HG02943 (cell line): ENCODE measurements at regions not wholly inside any gene's neighbourhood (a gene's known extent, or its start where the extent isn't known, plus 50 kb on each side); places are given as distances from the start of the nearest gene placed in this dataset.
"Not testable (repeated sequence)": the region's sequence is repeated elsewhere in the genome, so short reads cannot be mapped to it uniquely, and the experiment has no call there.

Source experiments
- ATAC-seq: cut with Tn5 transposase; IDR thresholded peaks from one replicate; pipeline ENCODE4 v1.9.1; 2021; ENCODE audit warnings: mild to moderate bottlenecking, low read depth, moderate library complexity; ENCODE audit not compliant: unreplicated experiment

DNA sequence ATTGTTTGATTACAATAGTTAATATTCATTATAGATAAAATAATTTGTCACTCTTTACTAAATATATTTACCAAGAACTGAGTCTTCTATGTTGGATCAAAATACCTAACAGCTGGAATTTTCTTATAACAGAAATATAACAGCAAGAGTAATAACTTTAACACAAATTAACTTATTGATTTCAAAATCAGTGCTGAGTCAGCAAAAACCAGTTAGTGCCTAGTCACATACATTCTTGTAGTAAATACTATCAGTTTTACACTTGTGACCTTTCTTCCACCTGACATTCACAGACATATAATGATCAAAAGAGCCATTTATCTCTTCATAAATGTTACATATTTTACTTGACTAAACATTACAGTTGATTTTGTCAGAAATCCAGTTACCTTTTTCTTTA lies 1141.4 kb upstream of the ADGRB3 start:
- ATAC-seq, result no peak

DNA sequence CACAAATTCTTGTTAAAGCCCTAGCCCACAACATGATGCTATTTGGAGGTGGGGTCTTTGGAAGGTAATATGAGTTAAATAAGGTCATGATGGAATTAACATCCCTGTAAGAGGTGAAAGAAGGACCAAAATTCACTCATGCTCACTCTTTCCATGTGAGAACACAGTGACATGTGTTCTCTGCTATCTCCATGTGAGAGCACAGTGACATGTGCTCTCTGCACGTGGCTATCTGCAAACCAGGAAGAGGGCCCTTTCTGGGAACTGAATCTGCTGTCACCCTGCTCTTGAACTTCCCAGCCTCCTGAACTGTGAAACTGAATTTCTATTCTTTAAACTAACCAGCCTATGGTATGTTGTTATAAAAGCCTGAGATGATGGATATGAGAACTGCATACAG lies 1159.4 kb upstream of the ADGRB3 start:
- no peak for ATAC-seq

DNA sequence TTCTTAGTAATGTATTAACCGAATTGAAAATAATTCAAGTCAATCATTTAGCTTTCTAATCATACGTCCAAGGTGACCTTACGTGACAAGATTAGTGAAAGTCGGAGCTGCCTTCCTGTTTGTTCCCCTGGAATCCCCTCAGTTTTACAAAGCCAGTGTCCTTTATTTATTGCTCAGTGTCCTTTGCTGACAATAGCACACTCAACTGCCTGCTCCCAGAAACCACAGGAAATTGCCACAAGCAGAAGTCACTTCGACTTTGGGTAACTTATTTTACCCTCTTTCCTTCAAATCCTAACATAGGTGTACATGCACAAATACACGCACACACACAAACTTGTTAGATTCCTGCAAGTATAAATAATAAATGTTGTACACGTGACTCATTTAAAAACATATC lies 1167.7 kb upstream of the ADGRB3 start:
- no peak for ATAC-seq

DNA sequence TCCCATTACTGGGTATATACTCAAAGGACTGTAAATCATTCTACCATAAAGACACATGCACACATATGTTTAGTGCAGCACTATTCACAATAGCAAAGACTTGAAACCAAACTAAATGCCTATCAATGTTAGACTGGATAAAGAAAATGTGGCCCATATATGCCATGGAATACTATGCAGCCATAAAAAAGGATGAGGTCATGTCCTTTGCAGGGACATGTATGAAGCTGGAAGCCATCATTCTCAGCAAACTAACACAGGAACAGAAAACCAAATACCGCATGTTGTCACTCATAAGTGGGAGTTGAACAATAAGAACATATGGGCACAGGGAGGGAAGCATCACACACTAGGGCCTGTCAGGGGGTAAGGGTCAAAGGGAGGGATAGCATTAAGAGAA lies 1172.4 kb upstream of the ADGRB3 start:
- not testable (repeated sequence) for ATAC-seq

DNA sequence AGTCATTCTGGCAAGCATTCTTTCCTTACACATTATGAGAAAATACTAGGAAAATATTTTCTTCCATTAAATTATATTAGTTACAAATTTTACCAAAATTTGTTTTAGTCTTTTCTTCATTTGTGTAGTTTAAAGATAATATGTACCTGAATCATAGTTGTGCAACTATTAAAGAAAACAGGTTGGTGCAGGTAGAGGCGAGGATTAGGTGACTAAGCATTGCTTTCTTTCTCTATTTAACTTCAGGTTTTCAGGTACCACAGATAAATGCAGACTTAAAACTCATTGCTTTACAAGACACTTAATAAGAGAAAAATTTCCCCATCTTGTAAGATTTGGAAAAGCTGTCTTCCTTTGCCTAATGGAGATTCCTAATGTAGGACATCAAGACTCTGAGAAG lies 1175.5 kb upstream of the ADGRB3 start:
- no peak for ATAC-seq

GRCh38 chr6:67458265-67458664 lies 1176.8 kb upstream of the ADGRB3 start:
- no peak for ATAC-seq

DNA sequence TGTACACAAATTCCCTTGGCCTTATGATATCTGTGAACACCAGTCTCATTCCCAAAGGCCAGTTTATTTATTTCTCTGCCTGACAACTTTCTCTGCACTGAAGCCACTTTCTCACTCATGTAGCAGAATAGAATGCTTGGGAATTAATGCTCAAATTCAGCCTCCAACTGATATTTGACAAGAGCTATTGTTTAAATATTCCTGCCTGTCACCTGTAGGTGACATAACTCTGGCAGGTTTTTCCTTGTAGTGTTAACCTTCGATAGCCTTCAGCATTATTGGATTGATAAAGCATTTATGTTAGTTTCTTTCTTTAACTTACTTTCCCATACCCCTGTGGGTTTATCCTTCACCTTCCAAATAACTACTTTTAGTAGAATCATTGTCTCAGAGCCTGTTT lies 1183.2 kb upstream of the ADGRB3 start:
- ATAC-seq, result no peak

DNA sequence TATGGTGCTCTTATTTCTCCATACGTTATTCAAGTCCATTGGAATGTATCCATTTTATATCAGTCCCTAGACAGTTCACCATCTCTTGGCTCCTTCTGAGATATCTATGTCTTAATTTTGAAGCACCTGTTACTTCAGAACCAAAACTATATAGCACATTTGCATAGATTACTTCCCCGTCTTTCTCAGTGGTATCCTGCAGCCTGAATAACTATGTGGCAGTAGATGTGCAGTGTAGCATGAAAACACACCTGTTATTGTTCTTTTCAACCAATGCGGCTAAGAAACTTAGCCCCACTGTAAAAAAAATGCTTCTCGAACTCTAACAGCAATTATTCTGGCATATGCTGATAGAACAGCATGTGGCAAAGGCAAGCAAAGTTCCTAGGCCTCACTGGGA lies 1184.4 kb upstream of the ADGRB3 start:
- no peak for ATAC-seq

- no peak for ATAC-seq
Observed at GRCh38 chr6:67449602-67450001, 1185.5 kb upstream of the ADGRB3 start.

DNA sequence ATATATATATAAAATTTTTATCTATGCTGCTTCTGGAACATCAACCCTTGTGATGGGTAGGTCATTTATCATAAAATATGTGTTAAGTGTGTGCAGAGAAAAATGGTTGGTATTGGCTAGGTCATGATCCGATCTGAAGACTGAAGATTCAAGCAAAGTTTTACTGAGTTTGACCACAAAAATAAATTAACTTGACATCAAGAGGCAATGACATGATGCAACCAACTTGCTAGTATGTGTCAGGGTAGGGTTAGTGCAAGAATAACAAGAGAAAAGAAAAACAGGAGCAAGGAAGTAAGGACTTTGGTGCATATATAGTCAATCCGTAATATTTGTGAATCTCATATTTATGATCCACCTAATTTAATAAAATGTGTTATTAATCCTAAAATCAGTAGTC lies 1202.0 kb upstream of the ADGRB3 start:
- no peak for ATAC-seq

DNA sequence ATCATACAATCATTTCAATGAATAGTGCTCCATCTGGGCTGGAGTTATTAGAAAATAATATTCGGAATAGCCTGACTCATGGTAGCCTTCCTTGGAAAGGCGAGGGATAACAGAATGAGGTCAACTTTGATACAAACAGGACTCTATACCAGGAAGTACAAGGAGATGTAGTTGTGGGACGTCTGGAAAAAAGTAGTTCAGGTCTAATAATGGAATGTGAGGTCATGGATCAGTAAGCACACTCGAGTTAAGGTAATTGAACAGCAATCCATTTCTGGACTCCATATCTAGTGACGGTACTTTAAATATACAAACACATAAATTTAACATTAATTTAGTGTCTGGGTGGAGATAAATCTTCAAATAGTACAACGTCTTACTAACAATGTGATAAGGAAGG lies 1204.0 kb upstream of the ADGRB3 start:
- ATAC-seq, result no peak

GRCh38 chr6:67426686-67427085 lies 1208.4 kb upstream of the ADGRB3 start:
- ATAC-seq, result not testable (repeated sequence)

DNA sequence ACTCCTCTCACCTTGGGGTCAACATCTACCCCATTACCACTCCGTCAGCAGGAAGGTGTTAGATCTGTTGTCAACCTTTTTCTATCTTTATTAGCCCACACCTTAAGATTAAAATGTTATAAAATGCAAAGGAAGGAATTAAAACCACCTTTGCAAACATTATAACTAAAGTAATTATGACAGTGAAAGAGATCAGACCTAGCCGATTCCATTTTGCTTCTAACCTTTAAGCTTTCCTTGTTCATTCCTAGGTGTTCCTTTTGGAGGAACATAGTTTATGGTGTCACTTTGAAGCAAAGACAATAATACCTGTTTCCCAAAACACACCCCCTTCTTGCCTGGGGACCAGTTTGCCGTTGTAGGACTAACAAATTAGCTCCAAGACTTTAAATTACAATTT lies 1223.0 kb upstream of the ADGRB3 start:
- ATAC-seq, result no peak

DNA sequence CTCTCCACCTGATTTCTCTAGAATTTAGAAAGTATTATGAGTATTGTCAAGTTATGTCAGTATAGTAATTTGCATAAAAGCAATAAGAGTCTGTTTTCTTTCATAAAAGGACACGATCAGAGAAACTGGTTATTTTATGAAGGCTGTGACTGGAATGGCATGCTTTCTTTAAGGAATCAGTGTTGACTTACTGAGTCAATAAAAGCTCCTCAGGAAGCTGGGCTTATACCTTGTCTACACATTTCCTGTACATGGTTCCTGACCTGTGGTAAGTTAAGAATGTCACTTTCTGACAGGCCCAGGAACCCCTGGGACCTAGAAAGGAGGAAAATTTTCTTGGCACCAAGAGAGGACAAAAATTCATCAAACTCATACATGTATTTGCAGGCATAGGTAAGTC lies 1224.0 kb upstream of the ADGRB3 start:
- no peak for ATAC-seq

DNA sequence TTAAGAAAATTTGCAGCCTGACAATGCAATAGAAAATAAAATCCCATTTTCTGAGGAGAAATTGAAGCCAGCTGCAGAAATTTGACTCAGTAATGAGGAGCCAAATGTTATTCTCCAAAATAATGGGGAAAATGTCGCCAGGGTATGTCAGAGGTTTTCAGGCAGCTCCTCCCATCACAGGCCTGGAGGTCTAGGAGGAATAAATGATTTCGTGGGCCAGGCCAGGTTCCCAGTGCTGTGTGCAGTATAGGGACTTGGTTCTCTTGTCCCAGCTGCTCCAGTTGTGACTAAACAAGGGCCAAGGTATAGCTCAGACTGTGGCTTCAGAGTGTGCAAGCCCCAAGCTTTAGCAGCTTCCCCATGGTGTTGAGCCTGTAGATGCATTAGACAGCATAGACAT lies 1240.8 kb upstream of the ADGRB3 start:
- no peak for ATAC-seq

GRCh38 chr6:67393356-67393755 lies 1241.7 kb upstream of the ADGRB3 start:
- ATAC-seq, result no peak

DNA sequence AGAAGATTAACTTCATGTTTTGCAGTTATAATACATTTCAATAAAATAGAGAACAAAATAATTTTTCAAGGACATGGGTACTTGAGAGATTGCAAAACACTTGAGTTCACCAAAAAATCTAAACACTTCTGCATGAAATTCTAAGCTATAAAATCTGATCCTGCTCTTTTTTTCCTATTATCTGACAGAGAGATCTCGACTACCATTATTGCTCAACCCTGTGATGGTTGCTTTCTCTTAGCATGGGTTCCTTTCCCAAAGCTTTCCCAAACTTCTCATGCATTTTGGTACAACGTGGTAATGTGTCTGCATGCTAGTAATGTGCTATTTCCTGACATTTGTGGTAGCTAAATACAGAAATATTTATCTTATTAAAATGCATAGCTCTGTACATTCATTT lies 1243.1 kb upstream of the ADGRB3 start:
- ATAC-seq, result no peak

DNA sequence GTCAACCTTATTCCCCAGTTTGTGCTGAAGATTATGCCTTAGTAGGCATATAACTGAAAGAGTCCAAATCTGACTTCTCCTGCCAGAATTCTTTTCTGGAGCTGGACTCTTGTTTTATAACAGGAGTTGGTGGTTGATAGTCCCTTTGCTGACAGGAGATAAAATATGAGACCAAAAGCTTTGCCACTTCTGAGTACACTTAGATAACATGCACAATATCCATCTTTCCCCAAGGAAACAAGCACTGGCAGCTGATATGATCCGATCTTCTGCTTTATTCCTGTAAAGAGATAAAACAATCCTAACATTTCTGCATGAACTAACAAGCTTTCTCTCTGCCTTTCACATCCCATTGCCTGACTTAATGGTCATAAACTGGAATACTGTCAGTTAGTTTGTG lies 1265.4 kb upstream of the ADGRB3 start:
- ATAC-seq, result no peak

- ATAC-seq, result no peak
Observed at GRCh38 chr6:67362976-67363375, 1272.1 kb upstream of the ADGRB3 start.

- no peak for ATAC-seq
Observed at GRCh38 chr6:67361264-67361663, 1273.8 kb upstream of the ADGRB3 start.

- no peak for ATAC-seq
Observed at GRCh38 chr6:67358241-67358640, 1276.8 kb upstream of the ADGRB3 start.

DNA sequence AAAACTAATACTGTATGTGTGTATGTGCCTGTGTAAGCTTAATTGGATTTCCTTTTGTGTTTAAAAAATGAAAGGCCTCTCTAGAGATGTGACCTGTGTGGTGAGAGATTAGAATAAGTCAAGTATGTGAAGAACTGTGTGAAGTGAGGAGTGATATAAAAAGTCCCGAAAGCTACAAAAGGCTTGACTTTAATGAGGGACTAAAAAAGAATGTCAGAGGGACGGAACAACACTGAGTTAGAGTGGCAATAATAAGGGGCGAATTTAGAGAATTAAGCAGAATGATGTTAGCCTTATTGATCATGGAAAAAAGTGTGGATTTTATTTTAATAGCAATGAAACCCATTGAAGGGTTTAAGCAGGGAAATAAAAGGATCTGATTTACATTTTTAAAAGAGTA lies 1281.2 kb upstream of the ADGRB3 start:
- ATAC-seq, result no peak

DNA sequence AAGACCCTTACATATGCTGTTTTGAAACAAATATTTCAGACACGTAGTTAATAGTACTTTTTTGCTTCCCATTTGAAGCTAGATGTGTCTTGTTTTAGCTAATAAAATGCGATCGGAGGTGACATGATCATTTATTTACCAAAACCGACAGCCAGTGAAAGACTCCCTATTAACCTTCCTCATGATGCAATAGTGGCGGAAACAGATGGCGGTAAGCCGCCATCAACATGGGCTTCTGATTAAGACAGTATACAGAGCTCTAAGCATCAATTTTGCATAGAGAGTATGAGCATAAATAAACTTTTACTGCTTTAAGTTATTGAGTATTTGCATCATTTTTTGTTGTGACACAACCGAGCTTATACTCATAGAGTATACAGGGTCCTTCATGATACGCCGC lies 1282.4 kb upstream of the ADGRB3 start:
- no peak for ATAC-seq

DNA sequence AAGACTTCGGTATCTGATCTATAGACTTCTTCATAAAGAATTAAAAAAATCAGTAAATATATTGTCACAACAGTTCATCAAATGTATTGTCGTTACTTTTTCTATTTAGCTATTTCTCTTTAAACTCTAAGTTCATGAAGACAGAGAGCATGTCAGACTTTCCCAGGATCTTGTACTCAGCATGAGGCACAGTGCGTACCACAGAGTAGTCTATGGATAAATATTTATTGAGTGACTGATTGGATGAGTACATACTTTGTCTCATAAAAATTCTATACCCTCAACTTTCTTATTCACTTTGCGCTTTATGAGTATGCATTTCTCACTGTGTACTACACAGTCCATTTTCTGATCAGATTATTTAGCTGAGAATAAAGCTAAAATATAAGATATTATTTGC lies 1284.4 kb upstream of the ADGRB3 start:
- ATAC-seq, result no peak
